GM12878 (cell line): ENCODE measurements at regions not wholly inside any gene's neighbourhood (a gene's known extent, or its start where the extent isn't known, plus 50 kb on each side); places are given as distances from the start of the nearest gene placed in this dataset.
A peak's percentile ranks its signal among the peaks of the same experiment; 100 is the strongest.

Source experiments
- ATAC-seq: fragments of 200-7000 bp; cut with Tn5 transposase; 3 replicates; pipeline ENCODE4 v1.9.1; 2020; ENCODE audit warnings: mild to moderate bottlenecking, moderate library complexity
- BruUV-seq: library from RNA; stranded (reverse); fragments of 400-500 nt; replicated peaks from 2 replicates; lab custom pipeline; 2021; lab: Mats Ljungman, UMichigan
- CTCF ChIA-PET: fragments of 300-600 bp; sonication (Branson Sonifier 250); formaldehyde crosslinking; extraction: SDS; loops from one replicate; lab custom pipeline; 2021; ENCODE audit warnings: inconsistent platforms; lab: Yijun Ruan, JAX
- POLR2A ChIA-PET: fragments of 350-600 bp; formaldehyde crosslinking; extraction: SDS; loops from one replicate; lab custom pipeline; 2021; ENCODE audit warnings: inconsistent platforms; lab: Charles Lee
- RAD21 ChIA-PET: fragments of 300-600 bp; sonication (Branson Sonifier 250); formaldehyde crosslinking; loops from one replicate; lab custom pipeline; 2023; ENCODE audit warnings: antibody characterized with exemption; ENCODE audit not compliant: unreplicated experiment; lab: Charles Lee
- SMC1A ChIA-PET: fragments of 300-600 bp; sonication (Branson Sonifier 250); formaldehyde crosslinking; loops from one replicate; lab custom pipeline; 2023; ENCODE audit not compliant: unreplicated experiment, uncharacterized antibody; lab: Charles Lee
- DNase-seq: peaks from one replicate; pipeline ENCODE4 v3.0.0-alpha.2; 2011; ENCODE audit warnings: low read depth, low spot score
- FAIRE-seq: peaks from 3 replicates; lab custom pipeline; 2011; peaks lifted over from hg19 to GRCh38; lab: Jason Lieb, UNC
- H2AFZ ChIP-seq: 2 replicates; pipeline ENCODE4 v1.6.0; 2011; ENCODE audit warnings: low read depth, low read length, control low read depth; ENCODE audit not compliant: control insufficient read depth
- H3K27ac ChIP-seq: 2 replicates; pipeline ENCODE4 v1.5.1; 2011; ENCODE audit warnings: control low read depth; ENCODE audit not compliant: control insufficient read depth, insufficient read depth
- H3K27me3 ChIP-seq, 2 experiments: replicated peaks in 1 of 2; 2 replicates each; pipeline versions ENCODE4 v1.6.0 to v1.6.1; 2011; ENCODE audit warnings: low read length in 1 of 2; ENCODE audit not compliant: control insufficient read depth in 2 of 2, insufficient read depth in 2 of 2
- H3K36me3 ChIP-seq, 2 experiments: 2 replicates each; pipeline ENCODE4 v1.5.1; 2011; ENCODE audit warnings: low read length in 1 of 2; ENCODE audit not compliant: control insufficient read depth in 2 of 2, insufficient read depth in 2 of 2
- H3K4me1 ChIP-seq: 2 replicates; pipeline ENCODE4 v1.6.1; 2011; ENCODE audit warnings: mild to moderate bottlenecking, low read length, moderate library complexity, mixed read lengths; ENCODE audit not compliant: control insufficient read depth, insufficient read depth
- H3K4me2 ChIP-seq: 2 replicates; pipeline ENCODE4 v1.6.0; 2011; ENCODE audit warnings: control low read depth; ENCODE audit not compliant: control insufficient read depth, insufficient read depth
- H3K4me3 ChIP-seq: fragments of 200-600 bp; sonication (generic); 2 replicates; pipeline ENCODE4 v1.5.1; 2016
- H3K79me2 ChIP-seq: 2 replicates; pipeline ENCODE4 v1.6.0; 2011; ENCODE audit warnings: low read length; ENCODE audit not compliant: control insufficient read depth, insufficient read depth
- H3K9ac ChIP-seq: 2 replicates; pipeline ENCODE4 v1.8.0; 2011; ENCODE audit warnings: low read length, control low read depth, mixed read lengths; ENCODE audit not compliant: control insufficient read depth, insufficient read depth
- H3K9me3 ChIP-seq: replicated peaks from 3 replicates; pipeline ENCODE4 v1.5.1; 2011; ENCODE audit warnings: mild to moderate bottlenecking, low read length; ENCODE audit not compliant: control insufficient read depth, insufficient read depth
- H4K20me1 ChIP-seq: 2 replicates; pipeline ENCODE4 v1.6.0; 2011; ENCODE audit not compliant: control insufficient read depth, insufficient read depth
- CBX5 ChIP-seq: sonication (generic); IDR thresholded peaks from 2 replicates; pipeline ENCODE4 v1.6.1; 2016; ENCODE audit warnings: low read depth, moderate library complexity, mild to moderate bottlenecking, inconsistent platforms
- GABPA ChIP-seq: IDR thresholded peaks from 2 replicates; pipeline ENCODE4 v1.6.1; 2014; ENCODE audit warnings: antibody characterized with exemption, low read depth, mild to moderate bottlenecking, inconsistent platforms
- MLLT1 ChIP-seq: fragments of 450-650 bp; IDR thresholded peaks from 2 replicates; pipeline ENCODE4 v1.6.1; 2016; ENCODE audit warnings: mild to moderate bottlenecking
- MXI1 ChIP-seq: fragments of 150-350 bp; IDR thresholded peaks from 2 replicates; pipeline ENCODE4 v1.6.1; 2011; ENCODE audit warnings: low read depth, mild to moderate bottlenecking, inconsistent platforms, low read length, improper control_type of control experiment
- NFYB ChIP-seq: IDR thresholded peaks from 2 replicates; pipeline ENCODE4 v1.6.1; 2011; ENCODE audit warnings: low read depth, mild to moderate bottlenecking, low read length, improper control_type of control experiment, moderate library complexity; ENCODE audit not compliant: insufficient read depth
- WGBS: methylation state at CpG from one replicate; pipeline ENCODE4 v1.1.6; 2016; ENCODE audit warnings: low lambda C conversion rate; ENCODE audit not compliant: insufficient replicate concordance, insufficient coverage; ENCODE audit errors: missing lambda C conversion rate; 5-methylcytosine and 5-hydroxymethylcytosine counted together
- in situ Hi-C: fragments of 300-500 bp; cut with MboI; formaldehyde crosslinking; loops from 9 replicates; pipeline ENCODE4 v1.14.3; 2018; ENCODE audit warnings: mixed read lengths
- intact Hi-C: fragments of 100-400 bp; cut with micrococcal nuclease; formaldehyde crosslinking; loops from one replicate; pipeline ENCODE4 v1.14.2; 2022; ENCODE audit not compliant: unreplicated experiment
- TF ChIP-seq, protein P1 (sequence below): IDR thresholded peaks from 2 replicates; pipeline ENCODE4 v1.6.1; 2011; ENCODE audit warnings: mild to moderate bottlenecking, low read depth, low read length, moderate library complexity; ENCODE audit not compliant: insufficient replicate concordance

DNA sequence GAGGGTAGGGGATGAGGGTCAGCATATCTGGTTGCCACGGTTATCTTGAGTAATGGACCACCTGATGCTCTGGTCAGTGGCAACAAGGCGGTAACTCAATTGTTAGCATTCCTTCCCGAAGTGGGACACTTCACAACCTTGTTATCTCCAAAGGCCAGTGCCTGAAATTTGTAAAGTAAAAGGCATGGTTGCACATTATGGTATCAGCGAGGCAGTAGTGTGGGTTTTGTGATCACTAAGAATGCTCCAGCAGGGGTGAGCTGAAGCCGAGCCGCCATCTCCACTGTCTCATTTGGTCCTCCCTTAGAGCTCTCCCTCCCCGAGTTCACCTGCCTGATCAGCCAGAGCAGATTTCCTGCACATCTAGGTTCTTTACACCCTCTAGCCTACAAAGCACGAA is 50.5 kb upstream of the LGALSL start:
- no peak overlapping the region for H3K4me3 ChIP-seq
- ChIA-PET RAD21 (no interaction called here), CTCF (interaction anchor here (0.5 kb wide), 1 partner anchor 88 kb away, joined by 3 read pairs; no protein-coding TSS in a partner anchor), SMC1A (no interaction called here), POLR2A (no interaction called here)
- H3K4me1 ChIP-seq: peaks cover 4% of the 10 kb centered on the region; the same call in 1 of the 2 replicates
- H3K27me3 ChIP-seq: no peaks in the 10 kb centered on the region
- H2AFZ ChIP-seq: no peak overlapping the region
- H3K9ac ChIP-seq: no peak overlapping the region
- TF ChIP-seq, protein P1, sequence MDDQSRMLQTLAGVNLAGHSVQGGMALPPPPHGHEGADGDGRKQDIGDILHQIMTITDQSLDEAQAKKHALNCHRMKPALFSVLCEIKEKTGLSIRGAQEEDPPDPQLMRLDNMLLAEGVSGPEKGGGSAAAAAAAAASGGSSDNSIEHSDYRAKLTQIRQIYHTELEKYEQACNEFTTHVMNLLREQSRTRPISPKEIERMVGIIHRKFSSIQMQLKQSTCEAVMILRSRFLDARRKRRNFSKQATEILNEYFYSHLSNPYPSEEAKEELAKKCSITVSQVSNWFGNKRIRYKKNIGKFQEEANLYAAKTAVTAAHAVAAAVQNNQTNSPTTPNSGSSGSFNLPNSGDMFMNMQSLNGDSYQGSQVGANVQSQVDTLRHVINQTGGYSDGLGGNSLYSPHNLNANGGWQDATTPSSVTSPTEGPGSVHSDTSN: no peak
- no peak for TF ChIP-seq CBX5
- no peak for TF ChIP-seq NFYB
- no peak for TF ChIP-seq MXI1
- H3K36me3 ChIP-seq: no peaks in the 10 kb centered on the region
- ATAC-seq: no peak
- no peak overlapping the region for H3K4me2 ChIP-seq
- no TSS peak for BruUV-seq
- intact Hi-C loops (no loop called here), in situ Hi-C loops (no loop called here)
- H3K79me2 ChIP-seq: no peaks in the 10 kb centered on the region
- WGBS: 53% methylated on average over 8 of the region's 8 CpGs
- H4K20me1 ChIP-seq: no peaks in the 10 kb centered on the region
- peaks cover 2% of the 10 kb centered on the region; the same call in 2 of the 3 replicates for H3K9me3 ChIP-seq
- FAIRE-seq: no peak
- DNase-seq: no peak
- no peak overlapping the region for H3K27ac ChIP-seq

DNA sequence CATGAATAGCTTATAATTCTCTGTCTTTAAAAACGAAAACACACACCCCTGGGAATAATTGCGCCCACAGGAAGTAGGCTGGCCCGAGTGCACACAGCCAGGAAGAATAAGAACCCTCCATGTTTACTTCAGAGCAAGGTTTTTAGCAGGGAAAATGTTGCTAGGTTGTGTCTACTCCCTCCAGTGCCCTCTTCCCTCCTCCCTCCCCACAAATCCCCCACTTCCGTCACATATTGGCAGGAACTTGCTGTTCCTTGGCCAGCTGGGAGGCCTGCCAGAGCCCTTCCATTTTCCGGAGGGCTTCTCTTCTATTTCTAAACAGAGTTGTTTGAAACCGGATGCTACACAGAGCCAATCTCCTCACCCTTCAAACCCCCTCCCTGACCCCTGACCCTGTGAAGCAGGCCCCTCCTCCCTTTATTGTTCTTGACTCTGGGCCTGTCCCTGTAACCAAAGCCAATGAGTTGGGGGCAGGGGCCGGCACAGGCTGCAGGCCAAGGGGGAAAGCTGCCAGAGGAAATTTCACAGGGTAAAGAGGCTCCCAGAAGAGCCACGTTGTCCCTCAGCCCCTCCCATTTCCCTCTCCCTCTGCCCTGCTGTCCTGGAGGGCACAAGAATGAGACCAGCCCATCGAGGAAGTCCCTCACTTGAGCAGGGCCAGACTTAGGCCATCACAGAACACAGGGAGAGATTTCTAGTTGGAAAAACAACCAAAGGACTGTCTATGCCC is 49.8 kb upstream of the LGALSL start:
- FAIRE-seq (no peak), DNase-seq (no peak), ATAC-seq (no peak)
- H3K27ac ChIP-seq: no peak overlapping the region
- H3K4me3 ChIP-seq: no peak overlapping the region
- H3K4me2 ChIP-seq: 0 out of 2 replicates have a peak overlapping the region, but pooled peaks have one; percentile 7
- H3K79me2 ChIP-seq: no peaks in the 10 kb centered on the region
- peak overlapping the region; percentile 53 for H2AFZ ChIP-seq
- no peaks in the 10 kb centered on the region for H3K36me3 ChIP-seq
- WGBS: 40% methylated on average over 9 of the region's 9 CpGs
- peaks cover 4% of the 10 kb centered on the region; the same call in 2 of the 3 replicates for H3K9me3 ChIP-seq
- BruUV-seq: no TSS peak
- 0 out of 2 replicates have a peak, but pooled peaks cover 3% of the 10 kb centered on the region for H3K4me1 ChIP-seq
- no peak overlapping the region for H3K9ac ChIP-seq
- ChIA-PET CTCF (interaction anchor here (1.0 kb wide), 1 partner anchor 16 kb away, joined by 3 read pairs; no protein-coding TSS in a partner anchor), POLR2A (no interaction called here), RAD21 (no interaction called here), SMC1A (no interaction called here)
- in situ Hi-C loops: no loop called here
- intact Hi-C loops: no loop called here
- H4K20me1 ChIP-seq: no peaks in the 10 kb centered on the region
- no peaks in the 10 kb centered on the region for H3K27me3 ChIP-seq
- TF ChIP-seq GABPA (0 out of 2 replicates have a peak, but pooled peaks have one; percentile 48), MLLT1 (no peak)
